ENCODE measurements at regions not wholly inside any gene's neighbourhood (a gene's known extent, or its start where the extent isn't known, plus 50 kb on each side); places are given as distances from the start of the nearest gene placed in this dataset.

GRCh38 chr13:61113140-61113658 lies 302.4 kb downstream of the PCDH20 start:
- H3K27me3 ChIP-seq, result no peaks in the 10 kb centered on the region
- no peak for DNase-seq
- TF ChIP-seq POLR2A (IDR thresholded peaks at IDR 0.05) (no peak), CTCF (IDR thresholded peaks at IDR 0.05) (no peak)
- peaks cover 0 to 5% (median 0%) of the 10 kb centered on the region in 4 donors for H3K9me3 ChIP-seq
- no peak overlapping the region for H3K27ac ChIP-seq
- H3K36me3 ChIP-seq, result no peaks in the 10 kb centered on the region
- no peaks in the 10 kb centered on the region for H3K4me1 ChIP-seq
- no peak overlapping the region for H3K4me3 ChIP-seq

GRCh38 chr13:61111529-61111928 lies 304.1 kb downstream of the PCDH20 start:
- DNase-seq, result no peak
- Histone ChIP-seq H3K9me3 (peaks cover 0 to 5% (median 0%) of the 10 kb centered on the region in 4 donors), H3K4me1 (no peaks in the 10 kb centered on the region), H3K4me3 (no peak overlapping the region), H3K36me3 (no peaks in the 10 kb centered on the region), H3K27me3 (no peaks in the 10 kb centered on the region), H3K27ac (no peak overlapping the region)
- no peak for TF ChIP-seq POLR2A (IDR thresholded peaks at IDR 0.05)
- no peak for TF ChIP-seq CTCF (IDR thresholded peaks at IDR 0.05)

- H3K4me3 ChIP-seq, result no peak overlapping the region
- H3K4me1 ChIP-seq, result no peaks in the 10 kb centered on the region
- H3K9me3 ChIP-seq, result peaks cover 0 to 5% (median 0%) of the 10 kb centered on the region in 4 donors
- H3K27ac ChIP-seq, result no peak overlapping the region
- DNase-seq, result no peak
- H3K36me3 ChIP-seq, result no peaks in the 10 kb centered on the region
- H3K27me3 ChIP-seq, result no peaks in the 10 kb centered on the region
- TF ChIP-seq CTCF (IDR thresholded peaks at IDR 0.05), result no peak
These were observed 304.9 kb downstream of the PCDH20 start for GRCh38 chr13:61110732-61111131.

- H3K9me3 ChIP-seq, result peaks cover 0 to 5% (median 0%) of the 10 kb centered on the region in 4 donors
- DNase-seq, result no peak
- H3K4me1 ChIP-seq, result no peaks in the 10 kb centered on the region
- TF ChIP-seq CTCF (IDR thresholded peaks at IDR 0.05) (no peak), POLR2A (IDR thresholded peaks at IDR 0.05) (no peak)
- no peak overlapping the region for H3K27ac ChIP-seq
- no peak overlapping the region for H3K4me3 ChIP-seq
- H3K27me3 ChIP-seq, result no peaks in the 10 kb centered on the region
- no peaks in the 10 kb centered on the region for H3K36me3 ChIP-seq
These were observed 305.9 kb downstream of the PCDH20 start for GRCh38 chr13:61109741-61110140.

GRCh38 chr13:61107989-61108388 lies 307.7 kb downstream of the PCDH20 start:
- TF ChIP-seq POLR2A (IDR thresholded peaks at IDR 0.05), result no peak
- TF ChIP-seq CTCF (IDR thresholded peaks at IDR 0.05), result no peak
- H3K4me1 ChIP-seq, result no peaks in the 10 kb centered on the region
- H3K36me3 ChIP-seq, result no peaks in the 10 kb centered on the region
- no peak overlapping the region for H3K27ac ChIP-seq
- no peaks in the 10 kb centered on the region for H3K27me3 ChIP-seq
- no peak overlapping the region for H3K4me3 ChIP-seq
- H3K9me3 ChIP-seq, result no peaks in the 10 kb centered on the region
- DNase-seq, result no peak

- no peak for DNase-seq
- no peak overlapping the region for H3K27ac ChIP-seq
- H3K36me3 ChIP-seq, result no peaks in the 10 kb centered on the region
- TF ChIP-seq CTCF (IDR thresholded peaks at IDR 0.05) (no peak), POLR2A (IDR thresholded peaks at IDR 0.05) (no peak)
- no peaks in the 10 kb centered on the region for H3K4me1 ChIP-seq
- no peaks in the 10 kb centered on the region for H3K9me3 ChIP-seq
- H3K27me3 ChIP-seq, result no peaks in the 10 kb centered on the region
- no peak overlapping the region for H3K4me3 ChIP-seq
These were observed 319.8 kb downstream of the PCDH20 start for GRCh38 chr13:61095885-61096284.

Data from Peyer's patch (tissue), 4 donors.